GM19238 (cell line): ENCODE measurements at regions not wholly inside any gene's neighbourhood (a gene's known extent, or its start where the extent isn't known, plus 50 kb on each side); places are given as distances from the start of the nearest gene placed in this dataset.

Experiments used
- DNase-seq: peaks from one replicate; pipeline ENCODE4 v3.0.0; 2011; ENCODE audit warnings: low spot score; ENCODE audit not compliant: insufficient read length

- no peak for DNase-seq
Observed at GRCh38 chr15:39461536-39462130, 119.2 kb upstream of the THBS1 start.

GRCh38 chr15:39462691-39463090, 118.2 kb upstream of the THBS1 start:
- no peak for DNase-seq

- DNase-seq: no peak
Observed at GRCh38 chr15:39465843-39466749, 114.8 kb upstream of the THBS1 start.

- DNase-seq: no peak
Observed at GRCh38 chr15:39466750-39467105, 114.2 kb upstream of the THBS1 start.

GRCh38 chr15:39468331-39468730, 112.5 kb upstream of the THBS1 start:
- no peak for DNase-seq

- no peak for DNase-seq
Observed at GRCh38 chr15:39468828-39469227, 112.1 kb upstream of the THBS1 start.

GRCh38 chr15:39471785-39472574, 108.9 kb upstream of the THBS1 start:
- no peak for DNase-seq

- no peak for DNase-seq
Observed at GRCh38 chr15:39472621-39473297, 108.1 kb upstream of the THBS1 start.

- DNase-seq: no peak
Observed at GRCh38 chr15:39473298-39473947, 107.5 kb upstream of the THBS1 start.

GRCh38 chr15:39474657-39475056, 106.2 kb upstream of the THBS1 start:
- no peak for DNase-seq

- DNase-seq: no peak
Observed at GRCh38 chr15:39478996-39479395, 101.9 kb upstream of the THBS1 start.

GRCh38 chr15:39479911-39480310, 101.0 kb upstream of the THBS1 start:
- DNase-seq: no peak

GRCh38 chr15:39482459-39482858, 98.4 kb upstream of the THBS1 start:
- DNase-seq: no peak

- no peak for DNase-seq
Observed at GRCh38 chr15:39486621-39487457, 94.0 kb upstream of the THBS1 start.

- DNase-seq: no peak
Observed at GRCh38 chr15:39487458-39487735, 93.5 kb upstream of the THBS1 start.

- no peak for DNase-seq
Observed at GRCh38 chr15:39488516-39488915, 92.4 kb upstream of the THBS1 start.

- DNase-seq: no peak
Observed at GRCh38 chr15:39488961-39489360, 91.9 kb upstream of the THBS1 start.

GRCh38 chr15:39491115-39491885, 89.6 kb upstream of the THBS1 start:
- DNase-seq: no peak

- DNase-seq: no peak
Observed at GRCh38 chr15:39491886-39492490, 88.9 kb upstream of the THBS1 start.
